ENCODE measurements at regions not wholly inside any gene's neighbourhood (a gene's known extent, or its start where the extent isn't known, plus 50 kb on each side); places are given as distances from the start of the nearest gene placed in this dataset.

- TF ChIP-seq CTCF (IDR thresholded peaks at IDR 0.05; ENCODE audit: poor library complexity) (no peak), EZH2 (IDR thresholded peaks at IDR 0.05; ENCODE audit: borderline replicate concordance) (no peak), EZH2phosphoT487 (IDR thresholded peaks at IDR 0.05; ENCODE audit: low read depth, severe bottlenecking, unreplicated experiment) (no peak)
These were observed 1013.9 kb downstream of the EPHA3 start for GRCh38 chr3:90121326-90121725.

All from hepatocyte (in vitro differentiated cells).